K562 (cell line): ENCODE measurements at regions not wholly inside any gene's neighbourhood (a gene's known extent, or its start where the extent isn't known, plus 50 kb on each side); places are given as distances from the start of the nearest gene placed in this dataset.

Experiments
- ATAC-seq: fragments of 200-7000 bp; cut with Tn5 transposase; 3 replicates; pipeline ENCODE4 v1.9.1; 2020; ENCODE audit warnings: moderate library complexity
- BruUV-seq: library from RNA; stranded (reverse); fragments of 400-500 nt; replicated peaks from 2 replicates; lab custom pipeline; 2021; lab: Mats Ljungman, UMichigan
- CTCF ChIA-PET: fragments of 300-600 bp; formaldehyde crosslinking; extraction: SDS; loops from one replicate; lab custom pipeline; 2021; ENCODE audit warnings: low intra/inter-chr PET ratio; lab: Yijun Ruan, JAX
- POLR2A ChIA-PET: fragments of 300-600, 350-650 bp; sonication (Branson Sonifier 250); formaldehyde crosslinking; extraction: SDS; loops from one replicate; lab custom pipeline; 2021; ENCODE audit warnings: antibody characterized with exemption, inconsistent platforms; lab: Yijun Ruan, JAX
- DNase-seq, 4 experiments: peaks; one replicate each; pipeline versions ENCODE4 v3.0.0 to v3.0.0-alpha.2; 2011 to 2018; ENCODE audit warnings: low spot score in 3 of 4, mixed read lengths in 3 of 4; ENCODE audit errors: extremely low read depth in 1 of 4
- FAIRE-seq: peaks from 2 replicates; lab custom pipeline; 2011; peaks lifted over from hg19 to GRCh38; lab: Jason Lieb, UNC
- H2AFZ ChIP-seq: 2 replicates; pipeline ENCODE4 v1.6.0; 2011; ENCODE audit warnings: low read depth, low read length, control low read depth, inconsistent platforms
- H3K27ac ChIP-seq: fragments of 200-600 bp; 3 replicates; pipeline ENCODE4 v1.8.0; 2011; ENCODE audit warnings: low read depth, mild to moderate bottlenecking, control low read depth, inconsistent platforms, low read length, moderate library complexity, mixed read lengths; ENCODE audit errors: extremely low read depth
- H3K27me3 ChIP-seq, 2 experiments: fragments of 300-600 bp in 1 of 2; 2 replicates in 1 of 2; 3 replicates in 1 of 2; pipeline versions ENCODE4 v1.6.0 to v1.8.0; 2011; ENCODE audit warnings: inconsistent platforms in 2 of 2, low read length in 2 of 2, mild to moderate bottlenecking in 1 of 2, mixed read lengths in 1 of 2, moderate library complexity in 1 of 2; ENCODE audit not compliant: control insufficient read depth in 2 of 2, insufficient read depth in 2 of 2
- H3K36me3 ChIP-seq: fragments of 300-600 bp; 3 replicates; pipeline ENCODE4 v1.8.0; 2011; ENCODE audit warnings: mild to moderate bottlenecking, low read length, inconsistent platforms; ENCODE audit not compliant: control insufficient read depth, insufficient read depth
- H3K4me1 ChIP-seq, 2 experiments: fragments of 200-600 bp in 1 of 2; replicated peaks in 1 of 2; 2 replicates in 1 of 2; 3 replicates in 1 of 2; pipeline versions ENCODE4 v1.5.1 to v1.8.0; 2011; ENCODE audit warnings: inconsistent platforms in 2 of 2, low read length in 2 of 2, mild to moderate bottlenecking in 1 of 2, mixed read lengths in 1 of 2, moderate library complexity in 1 of 2; ENCODE audit not compliant: control insufficient read depth in 2 of 2, insufficient read depth in 2 of 2
- H3K4me2 ChIP-seq: 2 replicates; pipeline ENCODE4 v1.6.1; 2011; ENCODE audit warnings: low read length, control low read depth, inconsistent platforms, mixed read lengths; ENCODE audit not compliant: insufficient read depth
- H3K4me3 ChIP-seq: fragments of 200-600 bp; sonication (generic), shearing (Covaris generic); 2 replicates; pipeline ENCODE4 v1.5.1; 2016; ENCODE audit warnings: control low read depth, inconsistent platforms
- H3K79me2 ChIP-seq: fragments of 200-600 bp; 3 replicates; pipeline ENCODE4 v1.8.0; 2011; ENCODE audit warnings: low read length, inconsistent platforms; ENCODE audit not compliant: control insufficient read depth, insufficient read depth
- H3K9ac ChIP-seq, 2 experiments: 2 replicates each; pipeline versions ENCODE4 v1.6.0 to v1.6.1; 2011; ENCODE audit warnings: low read depth in 2 of 2, low read length in 2 of 2, control low read depth in 1 of 2, inconsistent platforms in 1 of 2, mild to moderate bottlenecking in 1 of 2, mixed read lengths in 1 of 2; ENCODE audit not compliant: insufficient read depth in 1 of 2
- H3K9me1 ChIP-seq: one replicate; pipeline ENCODE4 v1.6.0; 2011; ENCODE audit warnings: inconsistent platforms, mild to moderate bottlenecking, low read length, moderate library complexity; ENCODE audit not compliant: control insufficient read depth, insufficient read depth
- H3K9me3 ChIP-seq: replicated peaks from 2 replicates; pipeline ENCODE4 v1.5.1; 2011; ENCODE audit warnings: low read depth, low read length, inconsistent platforms; ENCODE audit not compliant: control insufficient read depth, insufficient read depth
- H4K20me1 ChIP-seq: replicated peaks from 2 replicates; pipeline ENCODE4 v1.6.1; 2011; ENCODE audit warnings: low read length, inconsistent platforms, mixed read lengths; ENCODE audit not compliant: control insufficient read depth, insufficient read depth
- FUS ChIP-seq: fragments of 200-400 bp; formaldehyde crosslinking; optimal IDR thresholded peaks from 2 replicates; pipeline ENCODE3; 2017; ENCODE audit warnings: low read depth, low read length
- HCFC1 ChIP-seq: IDR thresholded peaks from 2 replicates; pipeline ENCODE4 v1.6.1; 2012; ENCODE audit warnings: low read depth, low read length, improper control_type of control experiment
- NR1H2 ChIP-seq: sonication (generic); formaldehyde crosslinking; IDR thresholded peaks from 2 replicates; pipeline ENCODE4 v1.4.0; 2020; ENCODE audit warnings: mild to moderate bottlenecking, missing genetic modification reagents
- SIX5 ChIP-seq, 2 experiments: IDR thresholded peaks; 2 replicates each; pipeline ENCODE4 v1.6.1; 2011; ENCODE audit warnings: low read length in 2 of 2, borderline replicate concordance in 1 of 2, low read depth in 1 of 2, mild to moderate bottlenecking in 1 of 2, moderate library complexity in 1 of 2; ENCODE audit not compliant: insufficient read depth in 1 of 2
- SREBF1 ChIP-seq: fragments of 150-350 bp; IDR thresholded peaks from 2 replicates; pipeline ENCODE4 v1.6.1; 2014; ENCODE audit warnings: antibody characterized with exemption, low read depth, low read length, borderline replicate concordance
- ZNF175 ChIP-seq: fragments of 200-800 bp; sonication (Bioruptor generic); IDR thresholded peaks from 2 replicates; pipeline ENCODE4 v1.6.1; 2016; ENCODE audit warnings: low read depth, mild to moderate bottlenecking, missing genetic modification characterization, missing compliant biosample characterization
- WGBS: fragments of 100-300 bp; shearing (Covaris generic); methylation state at CpG from one replicate; pipeline ENCODE4 v1.1.6; 2016; ENCODE audit warnings: low coverage, mixed read lengths; ENCODE audit not compliant: insufficient coverage; ENCODE audit errors: missing lambda C conversion rate; 5-methylcytosine and 5-hydroxymethylcytosine counted together
- in situ Hi-C: fragments of 300-500 bp; cut with MboI; formaldehyde crosslinking; loops from 4 replicates; pipeline ENCODE4 v1.15.0; 2018; ENCODE audit warnings: inconsistent platforms, mixed read lengths
- intact Hi-C: fragments of 100-400 bp; cut with micrococcal nuclease; formaldehyde crosslinking; loops from 2 replicates; pipeline ENCODE4 v1.14.2; 2022
- TF ChIP-seq, protein P1 (sequence below), 2 experiments: fragments of 450-650 bp; formaldehyde crosslinking in 1 of 2; IDR thresholded peaks; 2 replicates each; pipeline versions ENCODE4 v1.4.0 to v1.6.1; 2014 to 2020; ENCODE audit warnings: mild to moderate bottlenecking in 2 of 2, borderline replicate concordance in 1 of 2, low read depth in 1 of 2

DNA sequence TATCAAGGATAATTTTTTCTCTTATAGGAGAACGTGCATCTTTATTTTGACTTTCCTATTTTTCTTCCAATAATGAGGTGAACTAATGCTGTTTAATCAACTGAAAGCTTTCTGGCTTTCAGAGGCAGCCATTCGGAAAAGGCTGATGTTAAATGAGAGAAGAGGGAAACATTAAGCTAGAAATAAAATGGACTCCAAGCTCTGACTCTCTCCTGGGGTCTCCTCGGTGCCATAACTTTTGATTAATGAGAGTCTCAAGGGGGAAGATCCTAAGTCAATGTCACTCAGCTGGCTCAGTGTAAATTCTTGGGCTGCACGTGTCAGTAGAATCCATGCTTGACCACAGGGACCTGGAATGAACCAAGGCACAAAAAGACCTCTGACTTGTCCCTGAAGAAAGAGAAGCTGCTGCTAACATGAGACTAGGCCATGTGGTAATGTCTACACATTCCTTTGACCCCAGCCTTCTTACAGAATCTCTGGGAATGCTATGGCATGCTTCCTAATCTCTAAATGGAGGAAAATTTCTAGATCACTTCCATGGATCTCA lies 152.2 kb upstream of the RFC3 start:
- in situ Hi-C loops (no loop called here), intact Hi-C loops (no loop called here)
- Histone ChIP-seq H3K4me2 (no peak overlapping the region), H3K36me3 (no peaks in the 10 kb centered on the region), H2AFZ (no peak overlapping the region), H3K27ac (no peak overlapping the region), H3K4me3 (no peak overlapping the region), H4K20me1 (no peaks in the 10 kb centered on the region), H3K4me1 (no peaks in the 10 kb centered on the region; a peak in 1 of 5 replicates), H3K9me1 (no peaks in the 10 kb centered on the region), H3K9ac (no peak overlapping the region), H3K27me3 (peaks cover 0 to 4% of the 10 kb centered on the region in 2 experiments; a peak in 1 of 5 replicates), H3K9me3 (no peaks in the 10 kb centered on the region), H3K79me2 (no peaks in the 10 kb centered on the region)
- ChIA-PET CTCF (no interaction called here), POLR2A (interaction anchor here (1.6 kb wide), 1 partner anchor 13 kb away, joined by 5 read pairs; no protein-coding TSS in a partner anchor)
- BruUV-seq: no TSS peak
- WGBS: 0% methylated on average over 3 of the region's 4 CpGs
- TF ChIP-seq SREBF1 (no peak), ZNF175 (CRISPR knock-in tag) (no peak), HCFC1 (no peak), NR1H2 (no peak), SIX5 (IDR thresholded peaks at IDR 0.05; ENCODE audit: borderline replicate concordance in 1 of 2, insufficient read depth in 1 of 2, low read depth in 1 of 2, low read length in 2 of 2) (no peak), FUS (no peak)
- TF ChIP-seq, protein P1, sequence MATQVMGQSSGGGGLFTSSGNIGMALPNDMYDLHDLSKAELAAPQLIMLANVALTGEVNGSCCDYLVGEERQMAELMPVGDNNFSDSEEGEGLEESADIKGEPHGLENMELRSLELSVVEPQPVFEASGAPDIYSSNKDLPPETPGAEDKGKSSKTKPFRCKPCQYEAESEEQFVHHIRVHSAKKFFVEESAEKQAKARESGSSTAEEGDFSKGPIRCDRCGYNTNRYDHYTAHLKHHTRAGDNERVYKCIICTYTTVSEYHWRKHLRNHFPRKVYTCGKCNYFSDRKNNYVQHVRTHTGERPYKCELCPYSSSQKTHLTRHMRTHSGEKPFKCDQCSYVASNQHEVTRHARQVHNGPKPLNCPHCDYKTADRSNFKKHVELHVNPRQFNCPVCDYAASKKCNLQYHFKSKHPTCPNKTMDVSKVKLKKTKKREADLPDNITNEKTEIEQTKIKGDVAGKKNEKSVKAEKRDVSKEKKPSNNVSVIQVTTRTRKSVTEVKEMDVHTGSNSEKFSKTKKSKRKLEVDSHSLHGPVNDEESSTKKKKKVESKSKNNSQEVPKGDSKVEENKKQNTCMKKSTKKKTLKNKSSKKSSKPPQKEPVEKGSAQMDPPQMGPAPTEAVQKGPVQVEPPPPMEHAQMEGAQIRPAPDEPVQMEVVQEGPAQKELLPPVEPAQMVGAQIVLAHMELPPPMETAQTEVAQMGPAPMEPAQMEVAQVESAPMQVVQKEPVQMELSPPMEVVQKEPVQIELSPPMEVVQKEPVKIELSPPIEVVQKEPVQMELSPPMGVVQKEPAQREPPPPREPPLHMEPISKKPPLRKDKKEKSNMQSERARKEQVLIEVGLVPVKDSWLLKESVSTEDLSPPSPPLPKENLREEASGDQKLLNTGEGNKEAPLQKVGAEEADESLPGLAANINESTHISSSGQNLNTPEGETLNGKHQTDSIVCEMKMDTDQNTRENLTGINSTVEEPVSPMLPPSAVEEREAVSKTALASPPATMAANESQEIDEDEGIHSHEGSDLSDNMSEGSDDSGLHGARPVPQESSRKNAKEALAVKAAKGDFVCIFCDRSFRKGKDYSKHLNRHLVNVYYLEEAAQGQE (IDR thresholded peaks at IDR 0.05; ENCODE audit: borderline replicate concordance): no peak
- TF ChIP-seq, protein P1 (CRISPR knock-in tag; IDR thresholded peaks at IDR 0.05; ENCODE audit: low read depth): no peak
- DNase-seq (no peak), FAIRE-seq (no peak), ATAC-seq (no peak)
